ENCODE measurements at regions not wholly inside any gene's neighbourhood (a gene's known extent, or its start where the extent isn't known, plus 50 kb on each side); places are given as distances from the start of the nearest gene placed in this dataset.

GRCh38 chrX:25300994-25301393 is 285.2 kb upstream of the ARX start:
- TF ChIP-seq CTCF (IDR thresholded peaks at IDR 0.05): no peak
- TF ChIP-seq RAD21 (IDR thresholded peaks at IDR 0.05; ENCODE audit: low read length): no peak
- no peak for TF ChIP-seq IRF3 (IDR thresholded peaks at IDR 0.05; ENCODE audit: low read depth, low read length)
- no peak for TF ChIP-seq EP300 (IDR thresholded peaks at IDR 0.05; ENCODE audit: borderline replicate concordance in 1 of 2, low read depth in 1 of 2, low read length in 1 of 2)
- TF ChIP-seq EZH2phosphoT487 (IDR thresholded peaks at IDR 0.05; ENCODE audit: borderline replicate concordance, low read depth): no peak
- no peak for TF ChIP-seq POLR2AphosphoS5 (IDR thresholded peaks at IDR 0.05; ENCODE audit: low read depth, low read length)
- no peak for TF ChIP-seq SIN3A (IDR thresholded peaks at IDR 0.05; ENCODE audit: borderline replicate concordance, low read depth, low read length)
- no peak for TF ChIP-seq YY1 (IDR thresholded peaks at IDR 0.05; ENCODE audit: low read depth)
- TF ChIP-seq REST (IDR thresholded peaks at IDR 0.05; ENCODE audit: low read depth, low read length): no peak
- no peak for TF ChIP-seq GABPA (IDR thresholded peaks at IDR 0.05; ENCODE audit: low read depth)
- no peak for TF ChIP-seq USF1 (IDR thresholded peaks at IDR 0.05; ENCODE audit: borderline replicate concordance, low read depth)
